PC-9 (cell line): ENCODE measurements at regions not wholly inside any gene's neighbourhood (a gene's known extent, or its start where the extent isn't known, plus 50 kb on each side); places are given as distances from the start of the nearest gene placed in this dataset.

Source experiments
- BruUV-seq: library from RNA; stranded (reverse); fragments of 400-500 nt; replicated peaks from 2 replicates; lab custom pipeline; 2021; lab: Mats Ljungman, UMichigan
- CTCF ChIA-PET: fragments of 300-600 bp; sonication (Branson Sonifier 250); formaldehyde crosslinking; loops from one replicate; lab custom pipeline; 2022; ENCODE audit warnings: antibody characterized with exemption; lab: Charles Lee
- POLR2A ChIA-PET: fragments of 300-600 bp; sonication (Branson Sonifier 250); formaldehyde crosslinking; loops from one replicate; lab custom pipeline; 2022; ENCODE audit warnings: antibody characterized with exemption; ENCODE audit not compliant: unreplicated experiment; lab: Charles Lee
- DNase-seq, 2 experiments: peaks; one replicate each; pipeline versions ENCODE4 v3.0.0 to v3.0.0-alpha.2; 2015 to 2022; ENCODE audit warnings: mixed read lengths in 1 of 2
- H2AFZ ChIP-seq: fragments of 200-600 bp; sonication (generic); 2 replicates; pipeline ENCODE4 v1.8.1; 2017; ENCODE audit warnings: antibody characterized with exemption
- H3F3A ChIP-seq: fragments of 200-600 bp; sonication (generic); 2 replicates; pipeline ENCODE4 v1.8.1; 2017; ENCODE audit warnings: antibody characterized with exemption, mild to moderate bottlenecking, low read depth; ENCODE audit not compliant: insufficient read depth
- H3K27ac ChIP-seq: fragments of 200-600 bp; sonication (generic); 2 replicates; pipeline ENCODE4 v1.6.1; 2016; ENCODE audit warnings: mixed run types
- H3K27me3 ChIP-seq: fragments of 200-600 bp; sonication (generic); 2 replicates; pipeline ENCODE4 v1.6.1; 2016; ENCODE audit warnings: low read depth, mixed run types; ENCODE audit not compliant: insufficient read depth
- H3K36me3 ChIP-seq: fragments of 200-600 bp; sonication (generic); 2 replicates; pipeline ENCODE4 v1.6.1; 2016; ENCODE audit warnings: low read depth, mixed run types
- H3K4me1 ChIP-seq: fragments of 200-600 bp; sonication (generic); replicated peaks from 2 replicates; pipeline ENCODE4 v1.6.1; 2016; ENCODE audit warnings: mixed run types; ENCODE audit not compliant: insufficient read depth
- H3K4me2 ChIP-seq: fragments of 200-600 bp; sonication (generic); 2 replicates; pipeline ENCODE4 v1.6.1; 2017; ENCODE audit warnings: mixed run types
- H3K4me3 ChIP-seq: fragments of 200-600 bp; sonication (generic); 2 replicates; pipeline ENCODE4 v1.6.1; 2016; ENCODE audit warnings: mixed run types
- H3K79me2 ChIP-seq: fragments of 200-600 bp; sonication (generic); 2 replicates; pipeline ENCODE4 v1.6.1; 2017; ENCODE audit warnings: low read depth, mixed run types
- H3K9me2 ChIP-seq: fragments of 200-600 bp; sonication (generic); 2 replicates; pipeline ENCODE4 v1.8.1; 2017; ENCODE audit warnings: mild to moderate bottlenecking; ENCODE audit not compliant: insufficient read depth
- H3K9me3 ChIP-seq: fragments of 200-600 bp; sonication (generic); 2 replicates; pipeline ENCODE4 v1.8.1; 2016; ENCODE audit warnings: low read depth; ENCODE audit not compliant: insufficient read depth
- H4K20me1 ChIP-seq: fragments of 200-600 bp; sonication (generic); 2 replicates; pipeline ENCODE4 v1.8.1; 2017; ENCODE audit not compliant: insufficient read depth
- EZH2 ChIP-seq: fragments of 200-600 bp; sonication (generic); IDR thresholded peaks from 2 replicates; pipeline ENCODE4 v1.8.0; 2017; ENCODE audit warnings: antibody characterized with exemption, low read depth
- intact Hi-C: fragments of 100-400 bp; cut with micrococcal nuclease; formaldehyde crosslinking; loops from one replicate; pipeline ENCODE4 v1.10.0; 2022; ENCODE audit not compliant: unreplicated experiment
- TF ChIP-seq, protein P1 (sequence below): fragments of 200-600 bp; sonication (generic); conservative IDR thresholded peaks from 2 replicates; pipeline ENCODE4 v1.6.1; 2017; ENCODE audit warnings: mixed run types, antibody characterized with exemption, mild to moderate bottlenecking, moderate library complexity

DNA sequence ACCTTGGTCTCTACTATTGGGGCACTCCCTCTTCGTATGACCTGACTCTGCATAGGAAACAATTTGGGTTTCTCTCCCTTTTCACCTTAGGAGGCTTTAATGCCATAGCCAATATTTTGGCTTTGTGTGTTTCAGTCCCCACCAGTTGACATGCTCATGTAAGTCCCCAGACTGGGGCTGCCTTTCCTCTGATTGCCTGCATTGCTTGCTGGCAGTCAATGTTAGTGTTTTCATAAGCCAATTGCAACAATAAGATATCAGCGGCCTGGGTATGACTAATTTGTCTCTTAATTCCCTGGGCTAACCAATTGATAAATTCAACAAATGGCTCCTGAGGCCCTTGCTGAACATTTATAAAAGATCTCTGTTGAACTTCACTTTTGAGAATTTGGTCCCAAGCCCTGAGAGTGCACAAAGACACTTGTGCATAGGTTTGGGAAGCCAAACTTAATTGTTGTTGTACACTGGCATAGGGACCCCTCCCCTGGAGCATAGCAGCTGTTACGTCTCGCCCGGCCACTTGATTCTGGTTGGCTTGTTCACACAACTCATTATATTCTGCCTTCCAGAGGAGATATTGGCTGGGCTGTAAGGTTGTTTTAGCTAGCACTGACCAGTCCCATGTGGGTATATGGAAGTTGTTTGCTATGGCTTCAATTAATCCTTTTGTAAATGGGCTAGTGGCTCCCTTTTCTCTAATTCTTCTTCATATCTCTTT is 206.2 kb downstream of the PABPC4L start:
- no peaks in the 10 kb centered on the region for H3K79me2 ChIP-seq
- no peaks in the 10 kb centered on the region for H3K9me3 ChIP-seq
- ChIA-PET POLR2A (no interaction called here), CTCF (no interaction called here)
- TF ChIP-seq EZH2, result no peak
- TF ChIP-seq, protein P1, sequence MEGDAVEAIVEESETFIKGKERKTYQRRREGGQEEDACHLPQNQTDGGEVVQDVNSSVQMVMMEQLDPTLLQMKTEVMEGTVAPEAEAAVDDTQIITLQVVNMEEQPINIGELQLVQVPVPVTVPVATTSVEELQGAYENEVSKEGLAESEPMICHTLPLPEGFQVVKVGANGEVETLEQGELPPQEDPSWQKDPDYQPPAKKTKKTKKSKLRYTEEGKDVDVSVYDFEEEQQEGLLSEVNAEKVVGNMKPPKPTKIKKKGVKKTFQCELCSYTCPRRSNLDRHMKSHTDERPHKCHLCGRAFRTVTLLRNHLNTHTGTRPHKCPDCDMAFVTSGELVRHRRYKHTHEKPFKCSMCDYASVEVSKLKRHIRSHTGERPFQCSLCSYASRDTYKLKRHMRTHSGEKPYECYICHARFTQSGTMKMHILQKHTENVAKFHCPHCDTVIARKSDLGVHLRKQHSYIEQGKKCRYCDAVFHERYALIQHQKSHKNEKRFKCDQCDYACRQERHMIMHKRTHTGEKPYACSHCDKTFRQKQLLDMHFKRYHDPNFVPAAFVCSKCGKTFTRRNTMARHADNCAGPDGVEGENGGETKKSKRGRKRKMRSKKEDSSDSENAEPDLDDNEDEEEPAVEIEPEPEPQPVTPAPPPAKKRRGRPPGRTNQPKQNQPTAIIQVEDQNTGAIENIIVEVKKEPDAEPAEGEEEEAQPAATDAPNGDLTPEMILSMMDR, result no peak
- no peaks in the 10 kb centered on the region for H3K27me3 ChIP-seq
- no peak overlapping the region for H2AFZ ChIP-seq
- H3K4me2 ChIP-seq, result no peak overlapping the region
- H3K4me1 ChIP-seq, result no peaks in the 10 kb centered on the region
- H3F3A ChIP-seq, result no peaks in the 10 kb centered on the region
- no TSS peak for BruUV-seq
- no peaks in the 10 kb centered on the region for H3K9me2 ChIP-seq
- H3K4me3 ChIP-seq, result no peak overlapping the region
- no peak for DNase-seq
- H3K36me3 ChIP-seq, result no peaks in the 10 kb centered on the region
- H3K27ac ChIP-seq, result no peak overlapping the region
- H4K20me1 ChIP-seq, result no peaks in the 10 kb centered on the region
- intact Hi-C loops, result no loop called here

DNA sequence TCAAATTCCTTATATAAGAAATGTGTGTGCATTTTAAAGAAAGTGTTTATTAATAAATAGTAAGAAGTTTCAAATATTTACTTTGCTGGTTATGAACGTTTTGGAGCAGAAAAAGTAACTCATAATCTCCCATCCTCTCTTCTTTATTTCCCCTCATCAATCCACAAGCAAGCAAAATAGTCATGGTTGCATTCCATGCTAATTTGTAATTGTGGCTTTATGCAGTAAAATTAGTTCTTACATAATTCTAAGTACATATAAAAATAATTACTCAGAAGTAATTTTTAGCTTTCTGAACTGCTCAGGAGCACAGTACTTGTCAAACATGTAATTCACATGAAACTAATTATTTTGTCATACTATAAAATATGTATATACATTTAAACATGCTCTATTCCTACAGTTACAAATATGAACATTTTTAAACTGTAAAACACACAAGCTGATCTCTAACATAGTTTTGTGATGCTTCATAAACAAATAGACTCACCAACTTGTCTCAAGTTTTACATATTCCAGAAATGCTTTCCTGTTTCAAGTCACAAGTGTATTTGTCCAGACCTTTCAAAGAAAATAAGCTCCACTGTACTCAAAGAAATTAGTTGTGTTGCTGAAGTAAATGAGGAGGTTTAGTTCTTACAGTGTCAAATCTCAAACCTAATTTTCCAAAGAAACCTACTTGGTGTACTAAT is 218.9 kb downstream of the PABPC4L start:
- no peak overlapping the region for H2AFZ ChIP-seq
- no peak for TF ChIP-seq EZH2
- TF ChIP-seq, protein P1, result no peak
- H3K79me2 ChIP-seq, result no peaks in the 10 kb centered on the region
- H3K4me2 ChIP-seq, result no peak overlapping the region
- BruUV-seq, result no TSS peak
- no peaks in the 10 kb centered on the region for H3F3A ChIP-seq
- H3K4me1 ChIP-seq, result no peaks in the 10 kb centered on the region
- intact Hi-C loops, result loop anchor here (10.0 kb wide), 1 partner anchor 58 kb away; no protein-coding TSS in a partner anchor
- H4K20me1 ChIP-seq, result no peaks in the 10 kb centered on the region
- no peak overlapping the region for H3K27ac ChIP-seq
- H3K27me3 ChIP-seq, result no peaks in the 10 kb centered on the region
- no peak overlapping the region for H3K4me3 ChIP-seq
- H3K36me3 ChIP-seq, result no peaks in the 10 kb centered on the region
- H3K9me2 ChIP-seq, result no peaks in the 10 kb centered on the region
- DNase-seq, result no peak
- ChIA-PET POLR2A (no interaction called here), CTCF (no interaction called here)
- H3K9me3 ChIP-seq, result no peaks in the 10 kb centered on the region

DNA sequence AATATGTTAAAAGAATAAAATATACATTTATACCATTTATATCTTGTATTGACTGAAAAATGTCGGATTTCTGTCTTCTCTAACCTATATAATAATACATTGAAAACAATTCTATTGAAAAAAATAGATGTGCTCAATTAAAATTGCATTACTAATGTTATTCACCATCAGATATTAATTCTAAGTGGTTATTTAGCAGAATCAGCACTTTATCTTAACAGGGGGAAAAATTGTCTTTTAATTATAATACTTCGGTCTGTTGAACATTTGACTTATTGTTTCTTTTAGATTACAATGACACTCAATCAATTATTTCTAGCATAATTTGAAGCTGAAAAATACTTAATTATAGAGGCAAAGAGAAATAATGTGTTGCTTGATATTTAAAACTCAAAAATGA is 220.3 kb downstream of the PABPC4L start:
- Histone ChIP-seq H3K79me2 (no peaks in the 10 kb centered on the region), H3K9me3 (no peaks in the 10 kb centered on the region), H3K27ac (no peak overlapping the region), H3F3A (no peaks in the 10 kb centered on the region), H3K36me3 (no peaks in the 10 kb centered on the region), H3K4me2 (no peak overlapping the region), H2AFZ (no peak overlapping the region), H3K27me3 (no peaks in the 10 kb centered on the region), H3K4me1 (no peaks in the 10 kb centered on the region), H3K4me3 (no peak overlapping the region), H4K20me1 (no peaks in the 10 kb centered on the region), H3K9me2 (no peaks in the 10 kb centered on the region)
- CTCF ChIA-PET, result no interaction called here
- POLR2A ChIA-PET, result no interaction called here
- DNase-seq, result no peak
- TF ChIP-seq, protein P1, result no peak
- TF ChIP-seq EZH2, result no peak
- intact Hi-C loops, result loop anchor here (10.0 kb wide), 1 partner anchor 57 kb away; no protein-coding TSS in a partner anchor
- BruUV-seq, result no TSS peak
